ENCODE measurements at regions not wholly inside any gene's neighbourhood (a gene's known extent, or its start where the extent isn't known, plus 50 kb on each side); places are given as distances from the start of the nearest gene placed in this dataset.

- no peak overlapping the region for H3K4me3 Mint-ChIP-seq
- DNase-seq = no peak
- no peak overlapping the region for H3K27ac Mint-ChIP-seq
- H3K4me1 Mint-ChIP-seq (ENCODE audit: low read depth) = peaks cover 14% of the 10 kb centered on the region
- H3K27me3 Mint-ChIP-seq = peaks cover 49% of the 10 kb centered on the region
- H3K36me3 Mint-ChIP-seq (ENCODE audit: low read depth) = no peaks in the 10 kb centered on the region
- H3K9me3 Mint-ChIP-seq = no peaks in the 10 kb centered on the region
These were observed 85.3 kb upstream of the SIRPA start for GRCh38 chr20:1809611-1810510.

GRCh38 chr20:1809131-1809572 lies 86.1 kb upstream of the SIRPA start:
- no peak for DNase-seq
- H3K27ac Mint-ChIP-seq = no peak overlapping the region

GRCh38 chr20:1808101-1808500 lies 87.1 kb upstream of the SIRPA start:
- Mint-ChIP-seq H3K36me3 (ENCODE audit: low read depth) (no peaks in the 10 kb centered on the region), H3K27me3 (peaks cover 47% of the 10 kb centered on the region), H3K4me1 (ENCODE audit: low read depth) (peaks cover 14% of the 10 kb centered on the region), H3K27ac (no peak overlapping the region), H3K4me3 (no peak overlapping the region), H3K9me3 (no peaks in the 10 kb centered on the region)
- no peak for DNase-seq

More at GRCh38 chr20:1809131-1809572, 86.1 kb upstream of the SIRPA start:
- Mint-ChIP-seq H3K27me3 (peaks cover 51% of the 10 kb centered on the region), H3K9me3 (no peaks in the 10 kb centered on the region), H3K36me3 (ENCODE audit: low read depth) (no peaks in the 10 kb centered on the region), H3K4me3 (no peak overlapping the region), H3K4me1 (ENCODE audit: low read depth) (peaks cover 14% of the 10 kb centered on the region)

GRCh38 chr20:1807394-1807793 lies 87.8 kb upstream of the SIRPA start:
- Mint-ChIP-seq H3K4me3 (no peak overlapping the region), H3K9me3 (no peaks in the 10 kb centered on the region), H3K36me3 (ENCODE audit: low read depth) (no peaks in the 10 kb centered on the region), H3K4me1 (ENCODE audit: low read depth) (peaks cover 16% of the 10 kb centered on the region), H3K27me3 (peaks cover 51% of the 10 kb centered on the region), H3K27ac (no peak overlapping the region)
- DNase-seq = no peak

- no peak for DNase-seq
- no peak overlapping the region for H3K4me3 Mint-ChIP-seq
- H3K27ac Mint-ChIP-seq = no peak overlapping the region
- H3K36me3 Mint-ChIP-seq (ENCODE audit: low read depth) = no peaks in the 10 kb centered on the region
- H3K4me1 Mint-ChIP-seq (ENCODE audit: low read depth) = peaks cover 23% of the 10 kb centered on the region
- H3K27me3 Mint-ChIP-seq = peaks cover 54% of the 10 kb centered on the region
- no peaks in the 10 kb centered on the region for H3K9me3 Mint-ChIP-seq
These were observed 88.8 kb upstream of the SIRPA start for GRCh38 chr20:1806456-1806855.

GRCh38 chr20:1805816-1806215 lies 89.4 kb upstream of the SIRPA start:
- Mint-ChIP-seq H3K27ac (no peak overlapping the region), H3K27me3 (peaks cover 56% of the 10 kb centered on the region), H3K4me3 (no peak overlapping the region), H3K4me1 (ENCODE audit: low read depth) (peaks cover 16% of the 10 kb centered on the region), H3K9me3 (no peaks in the 10 kb centered on the region), H3K36me3 (ENCODE audit: low read depth) (no peaks in the 10 kb centered on the region)
- DNase-seq = no peak

- no peak overlapping the region for H3K27ac Mint-ChIP-seq
- no peak overlapping the region for H3K4me3 Mint-ChIP-seq
- no peaks in the 10 kb centered on the region for H3K36me3 Mint-ChIP-seq (ENCODE audit: low read depth)
- H3K4me1 Mint-ChIP-seq (ENCODE audit: low read depth) = peaks cover 14% of the 10 kb centered on the region
- H3K9me3 Mint-ChIP-seq = no peaks in the 10 kb centered on the region
- H3K27me3 Mint-ChIP-seq = peaks cover 58% of the 10 kb centered on the region
- DNase-seq = no peak
These were observed 90.0 kb upstream of the SIRPA start for GRCh38 chr20:1805161-1805581.

- Mint-ChIP-seq H3K27ac (no peak overlapping the region), H3K4me3 (no peak overlapping the region), H3K4me1 (ENCODE audit: low read depth) (peaks cover 14% of the 10 kb centered on the region), H3K27me3 (peaks cover 56% of the 10 kb centered on the region), H3K9me3 (no peaks in the 10 kb centered on the region), H3K36me3 (ENCODE audit: low read depth) (no peaks in the 10 kb centered on the region)
- DNase-seq = no peak
These were observed 90.7 kb upstream of the SIRPA start for GRCh38 chr20:1804554-1804956.

- Mint-ChIP-seq H3K9me3 (no peaks in the 10 kb centered on the region), H3K4me1 (ENCODE audit: low read depth) (peaks cover 11% of the 10 kb centered on the region), H3K27ac (no peak overlapping the region), H3K36me3 (ENCODE audit: low read depth) (no peaks in the 10 kb centered on the region), H3K4me3 (peak overlapping the region; percentile 43), H3K27me3 (peaks cover 57% of the 10 kb centered on the region)
- no peak for DNase-seq
These were observed 91.2 kb upstream of the SIRPA start for GRCh38 chr20:1803932-1804501.

- no peak for DNase-seq
- peak overlapping the region; percentile 64 for H3K4me3 Mint-ChIP-seq
- H3K4me1 Mint-ChIP-seq (ENCODE audit: low read depth) = peaks cover 9% of the 10 kb centered on the region
- no peak overlapping the region for H3K27ac Mint-ChIP-seq
- H3K36me3 Mint-ChIP-seq (ENCODE audit: low read depth) = no peaks in the 10 kb centered on the region
- peaks cover 57% of the 10 kb centered on the region for H3K27me3 Mint-ChIP-seq
- no peaks in the 10 kb centered on the region for H3K9me3 Mint-ChIP-seq
These were observed 91.9 kb upstream of the SIRPA start for GRCh38 chr20:1803061-1803931.

GRCh38 chr20:1802385-1803060 lies 92.7 kb upstream of the SIRPA start:
- H3K27ac Mint-ChIP-seq = no peak overlapping the region

GRCh38 chr20:1801929-1802306 lies 93.3 kb upstream of the SIRPA start:
- no peaks in the 10 kb centered on the region for H3K9me3 Mint-ChIP-seq
- H3K4me3 Mint-ChIP-seq = peak overlapping the region; percentile 64
- H3K4me1 Mint-ChIP-seq (ENCODE audit: low read depth) = peaks cover 9% of the 10 kb centered on the region
- H3K27me3 Mint-ChIP-seq = peaks cover 57% of the 10 kb centered on the region
- DNase-seq = no peak
- H3K36me3 Mint-ChIP-seq (ENCODE audit: low read depth) = no peaks in the 10 kb centered on the region
- H3K27ac Mint-ChIP-seq = no peak overlapping the region

More at GRCh38 chr20:1802385-1803060, 92.7 kb upstream of the SIRPA start:
- peaks cover 9% of the 10 kb centered on the region for H3K4me1 Mint-ChIP-seq (ENCODE audit: low read depth)
- no peaks in the 10 kb centered on the region for H3K9me3 Mint-ChIP-seq
- no peaks in the 10 kb centered on the region for H3K36me3 Mint-ChIP-seq (ENCODE audit: low read depth)
- peak overlapping the region; percentile 64 for H3K4me3 Mint-ChIP-seq
- DNase-seq = peak; percentile 56
- H3K27me3 Mint-ChIP-seq = peaks cover 59% of the 10 kb centered on the region

- no peak overlapping the region for H3K4me3 Mint-ChIP-seq
- no peak for DNase-seq
- no peak overlapping the region for H3K27ac Mint-ChIP-seq
- H3K36me3 Mint-ChIP-seq (ENCODE audit: low read depth) = no peaks in the 10 kb centered on the region
- H3K9me3 Mint-ChIP-seq = no peaks in the 10 kb centered on the region
- H3K27me3 Mint-ChIP-seq = peaks cover 54% of the 10 kb centered on the region
- H3K4me1 Mint-ChIP-seq (ENCODE audit: low read depth) = peaks cover 9% of the 10 kb centered on the region
These were observed 93.8 kb upstream of the SIRPA start for GRCh38 chr20:1801225-1801928.

All from activated T-cell treated with anti-CD3 and anti-CD28 coated beads, Interleukin-2, amount 50 U/mL, for 24 hours (primary cell).